ENCODE measurements at regions not wholly inside any gene's neighbourhood (a gene's known extent, or its start where the extent isn't known, plus 50 kb on each side); places are given as distances from the start of the nearest gene placed in this dataset.

DNA sequence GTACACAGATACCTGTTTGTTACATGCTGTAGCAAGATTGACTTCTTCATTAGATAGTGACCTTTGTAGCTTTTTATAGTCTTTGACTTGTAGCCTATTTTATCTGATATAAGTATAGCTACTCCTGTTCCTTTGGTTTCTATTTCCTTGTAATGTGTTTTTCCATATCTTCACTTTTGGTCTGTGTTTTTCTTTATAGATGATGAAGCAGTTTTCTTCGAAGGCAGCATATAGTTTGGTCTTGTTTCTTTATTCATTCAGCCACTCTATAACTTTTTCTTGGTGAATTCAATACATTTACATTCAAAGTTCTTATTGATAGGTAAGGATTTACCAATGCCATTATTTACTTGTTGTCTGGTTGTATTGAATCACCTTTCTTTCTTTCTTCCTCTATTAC lies 1357.3 kb upstream of the EYS start (continued):
- TF ChIP-seq REST (IDR thresholded peaks at IDR 0.05; ENCODE audit: low read depth, low read length) (no peak), FOXM1 (IDR thresholded peaks at IDR 0.05; ENCODE audit: low read depth, low read length) (no peak), CHD2 (IDR thresholded peaks at IDR 0.05; ENCODE audit: borderline replicate concordance, low read depth, low read length) (no peak)

- Histone ChIP-seq H3K9ac (ENCODE audit: control insufficient read depth, insufficient read depth, low read length) (no peak overlapping the region), H3K4me1 (ENCODE audit: control insufficient read depth, insufficient read depth, low read length) (no peaks in the 10 kb centered on the region), H2AFZ (ENCODE audit: control insufficient read depth, low read depth, low read length) (no peak overlapping the region), H3K9me3 (replicated peaks; ENCODE audit: control insufficient read depth, insufficient read depth, low read length) (no peaks in the 10 kb centered on the region), H3K4me3 (no peak overlapping the region), H3K36me3 (ENCODE audit: control insufficient read depth in 2 of 2, insufficient read depth in 2 of 2, low read length in 1 of 2) (no peaks in the 10 kb centered on the region), H4K20me1 (ENCODE audit: control insufficient read depth, insufficient read depth) (no peaks in the 10 kb centered on the region), H3K27me3 (replicated peaks in 1 of 2; ENCODE audit: control insufficient read depth in 2 of 2, insufficient read depth in 2 of 2, low read length in 1 of 2) (no peaks in the 10 kb centered on the region), H3K27ac (ENCODE audit: control insufficient read depth, insufficient read depth) (no peak overlapping the region), H3K4me2 (ENCODE audit: control insufficient read depth, insufficient read depth) (no peak overlapping the region), H3K79me2 (ENCODE audit: control insufficient read depth, insufficient read depth, low read length) (no peaks in the 10 kb centered on the region)
- TF ChIP-seq NFXL1 (IDR thresholded peaks at IDR 0.05; ENCODE audit: borderline replicate concordance), result no peak
- RAD21 ChIA-PET (ENCODE audit: unreplicated experiment), result no interaction called here
- SMC1A ChIA-PET (ENCODE audit: uncharacterized antibody, unreplicated experiment), result no interaction called here
- DNase-seq (ENCODE audit: low read depth, low spot score) (no peak), FAIRE-seq (no peak), ATAC-seq (no peak)
- no TSS peak for BruUV-seq (replicated peaks)
- CTCF ChIA-PET, result no interaction called here
- intact Hi-C loops (cut with micrococcal nuclease; ENCODE audit: unreplicated experiment) (no loop called here), in situ Hi-C loops (cut with MboI) (no loop called here)
- POLR2A ChIA-PET, result no interaction called here
- WGBS (ENCODE audit: insufficient coverage, insufficient replicate concordance, low lambda C conversion rate, missing lambda C conversion rate), result 0% methylated on average over 1 of the region's 1 CpG
These were observed 1341.0 kb upstream of the EYS start for GRCh38 chr6:67047996-67048395.
